ENCODE measurements at regions not wholly inside any gene's neighbourhood (a gene's known extent, or its start where the extent isn't known, plus 50 kb on each side); places are given as distances from the start of the nearest gene placed in this dataset.

GRCh38 chr1:38273196-38273804, 226.7 kb upstream of the POU3F1 start:
- H3K27me3 ChIP-seq, result peaks cover 3% of the 10 kb centered on the region
- no peak for DNase-seq (ENCODE audit: low read depth in 1 of 2, low spot score in 1 of 2)
- no peaks in the 10 kb centered on the region for H3K9me3 ChIP-seq (ENCODE audit: low read depth)
- H3K36me3 ChIP-seq, result no peaks in the 10 kb centered on the region
- H3K27ac ChIP-seq, result no peak overlapping the region
- H3K4me3 ChIP-seq, result no peak overlapping the region
- no peak for TF ChIP-seq CTCF (IDR thresholded peaks at IDR 0.05; ENCODE audit: low read depth, low read length)
- H3K4me1 ChIP-seq (ENCODE audit: low read depth), result no peaks in the 10 kb centered on the region

GRCh38 chr1:38272515-38272914, 225.9 kb upstream of the POU3F1 start:
- H3K9me3 ChIP-seq (ENCODE audit: low read depth), result no peaks in the 10 kb centered on the region
- no peak overlapping the region for H3K27ac ChIP-seq
- no peak for DNase-seq (ENCODE audit: low read depth in 1 of 2, low spot score in 1 of 2)
- H3K36me3 ChIP-seq, result no peaks in the 10 kb centered on the region
- no peak overlapping the region for H3K4me3 ChIP-seq
- TF ChIP-seq CTCF (IDR thresholded peaks at IDR 0.05; ENCODE audit: low read depth, low read length), result no peak
- peaks cover 3% of the 10 kb centered on the region for H3K27me3 ChIP-seq
- no peaks in the 10 kb centered on the region for H3K4me1 ChIP-seq (ENCODE audit: low read depth)

GRCh38 chr1:38270849-38271633, 224.4 kb upstream of the POU3F1 start:
- no peak for DNase-seq (ENCODE audit: low read depth in 1 of 2, low spot score in 1 of 2)
- no peaks in the 10 kb centered on the region for H3K36me3 ChIP-seq
- H3K27me3 ChIP-seq, result peaks cover 3% of the 10 kb centered on the region
- no peaks in the 10 kb centered on the region for H3K4me1 ChIP-seq (ENCODE audit: low read depth)
- TF ChIP-seq CTCF (IDR thresholded peaks at IDR 0.05; ENCODE audit: low read depth, low read length), result no peak
- no peak overlapping the region for H3K27ac ChIP-seq
- no peaks in the 10 kb centered on the region for H3K9me3 ChIP-seq (ENCODE audit: low read depth)
- H3K4me3 ChIP-seq, result no peak overlapping the region

GRCh38 chr1:38269923-38270848, 223.6 kb upstream of the POU3F1 start:
- Histone ChIP-seq H3K9me3 (ENCODE audit: low read depth) (no peaks in the 10 kb centered on the region), H3K4me1 (ENCODE audit: low read depth) (no peaks in the 10 kb centered on the region), H3K4me3 (no peak overlapping the region), H3K36me3 (no peaks in the 10 kb centered on the region), H3K27ac (no peak overlapping the region), H3K27me3 (peaks cover 3% of the 10 kb centered on the region)
- DNase-seq (ENCODE audit: low read depth in 1 of 2, low spot score in 1 of 2), result peak in 1 of 2 donors; percentile 38
- TF ChIP-seq CTCF (IDR thresholded peaks at IDR 0.05; ENCODE audit: low read depth, low read length), result no peak

- DNase-seq (ENCODE audit: low read depth in 1 of 2, low spot score in 1 of 2), result no peak
- no peaks in the 10 kb centered on the region for H3K9me3 ChIP-seq (ENCODE audit: low read depth)
- H3K27ac ChIP-seq, result no peak overlapping the region
- H3K27me3 ChIP-seq, result peaks cover 3% of the 10 kb centered on the region
- H3K4me3 ChIP-seq, result no peak overlapping the region
- no peaks in the 10 kb centered on the region for H3K36me3 ChIP-seq
- no peaks in the 10 kb centered on the region for H3K4me1 ChIP-seq (ENCODE audit: low read depth)
- no peak for TF ChIP-seq CTCF (IDR thresholded peaks at IDR 0.05; ENCODE audit: low read depth, low read length)
Measured at GRCh38 chr1:38268226-38268625, 221.6 kb upstream of the POU3F1 start.

Measured in cardiac muscle cell (in vitro differentiated cells and primary cell).